C4-2B (cell line): ENCODE measurements at regions not wholly inside any gene's neighbourhood (a gene's known extent, or its start where the extent isn't known, plus 50 kb on each side); places are given as distances from the start of the nearest gene placed in this dataset.

Source experiments
- ZFX ChIP-seq: fragments of 450-650 bp; IDR thresholded peaks from 2 replicates; pipeline ENCODE4 v1.6.1; 2017
- TF ChIP-seq, protein P1 (sequence below): fragments of 450-650 bp; conservative IDR thresholded peaks from 2 replicates; pipeline ENCODE4 v1.5.1; 2017; ENCODE audit warnings: mild to moderate bottlenecking

DNA sequence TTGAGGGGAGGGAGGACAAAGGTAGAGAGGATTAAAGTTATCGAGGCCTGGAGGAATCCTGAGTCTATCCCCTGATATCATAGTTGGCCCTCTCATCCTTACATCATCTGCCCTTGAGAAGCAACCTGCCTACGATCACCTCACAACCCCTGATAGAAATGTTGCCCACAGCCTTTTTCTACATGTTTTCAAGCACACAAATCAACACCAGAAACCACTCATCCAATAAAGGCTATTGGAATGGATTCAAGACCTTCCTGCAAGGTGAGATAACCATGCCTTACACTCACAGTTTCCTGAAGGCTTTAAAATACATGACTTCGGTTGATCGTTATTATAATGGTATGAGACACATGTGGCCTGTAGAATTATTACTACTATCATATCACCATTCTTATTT lies 175.7 kb upstream of the EGLN3 start:
- TF ChIP-seq, protein P1, sequence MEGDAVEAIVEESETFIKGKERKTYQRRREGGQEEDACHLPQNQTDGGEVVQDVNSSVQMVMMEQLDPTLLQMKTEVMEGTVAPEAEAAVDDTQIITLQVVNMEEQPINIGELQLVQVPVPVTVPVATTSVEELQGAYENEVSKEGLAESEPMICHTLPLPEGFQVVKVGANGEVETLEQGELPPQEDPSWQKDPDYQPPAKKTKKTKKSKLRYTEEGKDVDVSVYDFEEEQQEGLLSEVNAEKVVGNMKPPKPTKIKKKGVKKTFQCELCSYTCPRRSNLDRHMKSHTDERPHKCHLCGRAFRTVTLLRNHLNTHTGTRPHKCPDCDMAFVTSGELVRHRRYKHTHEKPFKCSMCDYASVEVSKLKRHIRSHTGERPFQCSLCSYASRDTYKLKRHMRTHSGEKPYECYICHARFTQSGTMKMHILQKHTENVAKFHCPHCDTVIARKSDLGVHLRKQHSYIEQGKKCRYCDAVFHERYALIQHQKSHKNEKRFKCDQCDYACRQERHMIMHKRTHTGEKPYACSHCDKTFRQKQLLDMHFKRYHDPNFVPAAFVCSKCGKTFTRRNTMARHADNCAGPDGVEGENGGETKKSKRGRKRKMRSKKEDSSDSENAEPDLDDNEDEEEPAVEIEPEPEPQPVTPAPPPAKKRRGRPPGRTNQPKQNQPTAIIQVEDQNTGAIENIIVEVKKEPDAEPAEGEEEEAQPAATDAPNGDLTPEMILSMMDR = no peak
- no peak for TF ChIP-seq ZFX
